ENCODE measurements at regions not wholly inside any gene's neighbourhood (a gene's known extent, or its start where the extent isn't known, plus 50 kb on each side); places are given as distances from the start of the nearest gene placed in this dataset.

GRCh38 chr12:59044791-59045190 is 124.5 kb upstream of the LRIG3 start:
- H2AFZ ChIP-seq (ENCODE audit: low read length), result no peak overlapping the region
- H3K4me1 ChIP-seq (ENCODE audit: control insufficient read depth, extremely low read depth, insufficient read depth, low read length), result peaks cover 17% of the 10 kb centered on the region
- TF ChIP-seq CTCF (conservative IDR thresholded peaks at IDR 0.05 in 1 of 2, IDR thresholded peaks at IDR 0.05 in 1 of 2; ENCODE audit: low read depth in 1 of 2, low read length in 2 of 2) (no peak), EZH2 (IDR thresholded peaks at IDR 0.05; ENCODE audit: low read length, missing control alignments) (no peak)
- H3K27me3 ChIP-seq (ENCODE audit: control insufficient read depth, insufficient read depth, low read length), result no peaks in the 10 kb centered on the region
- no peak overlapping the region for H3K4me2 ChIP-seq (ENCODE audit: extremely low read depth, insufficient read depth, low read length)
- H3K4me3 ChIP-seq (replicated peaks in 1 of 4; ENCODE audit: control extremely low read depth in 1 of 4, insufficient read depth in 1 of 4, low read depth in 3 of 4, low read length in 4 of 4), result no peak overlapping the region
- no peak overlapping the region for H3K27ac ChIP-seq (ENCODE audit: insufficient read depth, low read length)
- no peaks in the 10 kb centered on the region for H3K36me3 ChIP-seq (ENCODE audit: control insufficient read depth, insufficient read depth, low read length)
- H3K79me2 ChIP-seq (ENCODE audit: control insufficient read depth, insufficient read depth, low read length), result no peaks in the 10 kb centered on the region
- H3K9me3 ChIP-seq (ENCODE audit: control insufficient read depth, insufficient read depth, low read depth, low read length), result no peaks in the 10 kb centered on the region
- peak in 1 of 2 donors; percentile 60 for DNase-seq (ENCODE audit: low read depth in 2 of 2)
- H3K9ac ChIP-seq (ENCODE audit: insufficient read depth, low read length), result no peak overlapping the region
- H4K20me1 ChIP-seq (ENCODE audit: control insufficient read depth, extremely low read depth, insufficient read depth, low read length), result no peaks in the 10 kb centered on the region

- Histone ChIP-seq H3K27me3 (ENCODE audit: control insufficient read depth, insufficient read depth, low read length) (no peaks in the 10 kb centered on the region), H2AFZ (ENCODE audit: low read length) (no peak overlapping the region), H3K4me2 (ENCODE audit: extremely low read depth, insufficient read depth, low read length) (peak overlapping the region; percentile 82), H3K9ac (ENCODE audit: insufficient read depth, low read length) (no peak overlapping the region), H3K79me2 (ENCODE audit: control insufficient read depth, insufficient read depth, low read length) (no peaks in the 10 kb centered on the region), H4K20me1 (ENCODE audit: control insufficient read depth, extremely low read depth, insufficient read depth, low read length) (no peaks in the 10 kb centered on the region), H3K4me3 (replicated peaks in 1 of 4; ENCODE audit: control extremely low read depth in 1 of 4, insufficient read depth in 1 of 4, low read depth in 3 of 4, low read length in 4 of 4) (peak overlapping the region in 2 of 4 experiments; percentile 4 to 23), H3K36me3 (ENCODE audit: control insufficient read depth, insufficient read depth, low read length) (no peaks in the 10 kb centered on the region), H3K27ac (ENCODE audit: insufficient read depth, low read length) (peak overlapping the region; percentile 53), H3K4me1 (ENCODE audit: control insufficient read depth, extremely low read depth, insufficient read depth, low read length) (peaks cover 17% of the 10 kb centered on the region), H3K9me3 (ENCODE audit: control insufficient read depth, insufficient read depth, low read depth, low read length) (no peaks in the 10 kb centered on the region)
- DNase-seq (ENCODE audit: low read depth in 2 of 2), result peak; percentile 95 to 96
- no peak for TF ChIP-seq EZH2 (IDR thresholded peaks at IDR 0.05; ENCODE audit: low read length, missing control alignments)
- TF ChIP-seq CTCF (conservative IDR thresholded peaks at IDR 0.05 in 1 of 2, IDR thresholded peaks at IDR 0.05 in 1 of 2; ENCODE audit: low read depth in 1 of 2, low read length in 2 of 2), result no peak
These were observed 121.2 kb upstream of the LRIG3 start for GRCh38 chr12:59041241-59042121.

DNA sequence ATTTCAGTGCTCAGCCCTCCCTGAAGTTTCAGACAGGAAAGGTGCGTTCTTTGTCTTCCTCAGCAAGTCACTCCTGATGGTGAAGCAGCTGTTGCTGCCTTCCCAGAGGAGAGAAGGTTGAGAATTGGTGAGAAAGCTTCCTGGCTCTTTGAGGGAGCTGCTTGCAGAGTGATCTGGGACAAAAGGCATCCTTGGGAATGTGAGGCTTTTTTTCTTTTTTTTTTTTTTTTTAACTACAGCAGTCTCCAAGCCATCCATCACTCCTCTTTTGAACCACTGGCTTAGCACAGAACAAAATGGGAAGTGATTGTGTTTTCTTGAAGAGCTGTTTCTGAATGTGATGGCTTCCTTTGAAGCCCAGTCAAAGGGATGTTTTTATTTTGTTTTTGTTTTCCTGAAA is 120.4 kb upstream of the LRIG3 start:
- Histone ChIP-seq H3K27ac (ENCODE audit: insufficient read depth, low read length) (peak overlapping the region; percentile 53), H2AFZ (ENCODE audit: low read length) (no peak overlapping the region)
- no peak for TF ChIP-seq EZH2 (IDR thresholded peaks at IDR 0.05; ENCODE audit: low read length, missing control alignments)

More for the DNA sequence above, 120.4 kb upstream of the LRIG3 start:
- Histone ChIP-seq H3K9ac (ENCODE audit: insufficient read depth, low read length) (no peak overlapping the region), H3K9me3 (ENCODE audit: control insufficient read depth, insufficient read depth, low read depth, low read length) (no peaks in the 10 kb centered on the region), H3K4me2 (ENCODE audit: extremely low read depth, insufficient read depth, low read length) (peak overlapping the region; percentile 41), H3K4me1 (ENCODE audit: control insufficient read depth, extremely low read depth, insufficient read depth, low read length) (peaks cover 17% of the 10 kb centered on the region), H3K27me3 (ENCODE audit: control insufficient read depth, insufficient read depth, low read length) (no peaks in the 10 kb centered on the region), H3K36me3 (ENCODE audit: control insufficient read depth, insufficient read depth, low read length) (no peaks in the 10 kb centered on the region), H3K79me2 (ENCODE audit: control insufficient read depth, insufficient read depth, low read length) (no peaks in the 10 kb centered on the region), H4K20me1 (ENCODE audit: control insufficient read depth, extremely low read depth, insufficient read depth, low read length) (no peaks in the 10 kb centered on the region), H3K4me3 (replicated peaks in 1 of 4; ENCODE audit: control extremely low read depth in 1 of 4, insufficient read depth in 1 of 4, low read depth in 3 of 4, low read length in 4 of 4) (peak overlapping the region in 1 of 4 experiments; percentile 4)
- DNase-seq (ENCODE audit: low read depth in 2 of 2), result peak; percentile 88 to 98
